Inflammatory macrophage treated with lipopolysaccharide for 4 hours (primary cell): ENCODE measurements at regions not wholly inside any gene's neighbourhood (a gene's known extent, or its start where the extent isn't known, plus 50 kb on each side); places are given as distances from the start of the nearest gene placed in this dataset.

Experiments
- DNase-seq: peaks from one replicate; pipeline ENCODE4 v3.0.0-alpha.2; 2020

- no peak for DNase-seq
Measured at GRCh38 chr10:59055045-59055444, 121.4 kb upstream of the PHYHIPL start.

- no peak for DNase-seq
Measured at GRCh38 chr10:59057345-59057744, 119.1 kb upstream of the PHYHIPL start.

- no peak for DNase-seq
Measured at GRCh38 chr10:59060852-59061251, 115.6 kb upstream of the PHYHIPL start.

- no peak for DNase-seq
Measured at GRCh38 chr10:59063491-59063890, 113.0 kb upstream of the PHYHIPL start.

GRCh38 chr10:59064080-59064692, 112.3 kb upstream of the PHYHIPL start:
- DNase-seq: no peak

- DNase-seq: no peak
Measured at GRCh38 chr10:59064759-59065539, 111.5 kb upstream of the PHYHIPL start.

GRCh38 chr10:59068581-59069191, 107.8 kb upstream of the PHYHIPL start:
- DNase-seq: no peak

- no peak for DNase-seq
Measured at GRCh38 chr10:59072038-59072437, 104.4 kb upstream of the PHYHIPL start.

GRCh38 chr10:59073456-59074053, 102.9 kb upstream of the PHYHIPL start:
- DNase-seq: no peak

GRCh38 chr10:59075576-59075975, 100.9 kb upstream of the PHYHIPL start:
- DNase-seq: no peak

- no peak for DNase-seq
Measured at GRCh38 chr10:59077855-59078254, 98.6 kb upstream of the PHYHIPL start.

GRCh38 chr10:59078978-59079377, 97.5 kb upstream of the PHYHIPL start:
- DNase-seq: no peak

- no peak for DNase-seq
Measured at GRCh38 chr10:59079386-59080226, 96.8 kb upstream of the PHYHIPL start.

- no peak for DNase-seq
Measured at GRCh38 chr10:59082249-59082648, 94.2 kb upstream of the PHYHIPL start.

GRCh38 chr10:59085054-59085453, 91.4 kb upstream of the PHYHIPL start:
- DNase-seq: no peak

- no peak for DNase-seq
Measured at GRCh38 chr10:59085711-59086502, 90.5 kb upstream of the PHYHIPL start.

GRCh38 chr10:59087486-59087885, 89.0 kb upstream of the PHYHIPL start:
- no peak for DNase-seq

GRCh38 chr10:59088912-59089573, 87.4 kb upstream of the PHYHIPL start:
- DNase-seq: no peak

- no peak for DNase-seq
Measured at GRCh38 chr10:59090817-59091622, 85.4 kb upstream of the PHYHIPL start.

GRCh38 chr10:59093461-59093860, 83.0 kb upstream of the PHYHIPL start:
- no peak for DNase-seq

GRCh38 chr10:59096631-59097030, 79.8 kb upstream of the PHYHIPL start:
- no peak for DNase-seq
